HG03045 (cell line): ENCODE measurements at regions not wholly inside any gene's neighbourhood (a gene's known extent, or its start where the extent isn't known, plus 50 kb on each side); places are given as distances from the start of the nearest gene placed in this dataset.
"Not testable (repeated sequence)": the region's sequence is repeated elsewhere in the genome, so short reads cannot be mapped to it uniquely, and the experiment has no call there.

Experiments
- ATAC-seq: cut with Tn5 transposase; IDR thresholded peaks from one replicate; pipeline ENCODE4 v1.9.1; 2021; ENCODE audit warnings: mild to moderate bottlenecking, moderate library complexity; ENCODE audit not compliant: unreplicated experiment

DNA sequence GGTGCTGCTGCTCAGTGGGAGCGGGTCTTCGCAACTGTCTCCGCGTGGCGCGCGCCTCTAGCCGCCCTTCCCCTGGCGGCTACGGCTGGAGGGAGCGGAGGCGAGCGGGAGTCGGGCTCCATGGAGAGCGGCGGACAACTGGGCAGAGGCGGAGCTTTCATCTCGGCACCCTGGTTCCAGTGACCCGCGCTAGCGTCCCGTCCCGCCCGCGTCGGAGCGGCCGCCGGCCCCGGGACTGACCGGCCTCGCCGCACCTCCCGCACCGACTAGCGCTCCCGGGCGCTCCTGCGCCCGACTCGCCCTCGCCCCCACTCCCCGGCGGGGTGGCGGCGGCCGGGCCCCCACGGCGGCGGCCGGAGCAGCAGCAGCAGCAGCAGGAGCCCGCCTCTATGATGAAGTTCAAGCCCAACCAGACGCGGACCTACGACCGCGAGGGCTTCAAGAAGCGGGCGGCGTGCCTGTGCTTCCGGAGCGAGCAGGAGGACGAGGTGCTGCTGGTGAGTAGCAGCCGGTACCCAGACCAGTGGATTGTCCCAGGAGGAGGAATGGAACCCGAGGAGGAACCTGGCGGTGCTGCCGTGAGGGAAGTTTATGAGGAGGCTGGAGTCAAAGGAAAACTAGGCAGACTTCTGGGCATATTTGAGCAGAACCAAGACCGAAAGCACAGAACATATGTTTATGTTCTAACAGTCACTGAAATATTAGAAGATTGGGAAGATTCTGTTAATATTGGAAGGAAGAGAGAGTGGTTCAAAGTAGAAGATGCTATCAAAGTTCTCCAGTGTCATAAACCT lies 69.2 kb upstream of the NOTCH2NLA start:
- peak; percentile 55 for ATAC-seq

DNA sequence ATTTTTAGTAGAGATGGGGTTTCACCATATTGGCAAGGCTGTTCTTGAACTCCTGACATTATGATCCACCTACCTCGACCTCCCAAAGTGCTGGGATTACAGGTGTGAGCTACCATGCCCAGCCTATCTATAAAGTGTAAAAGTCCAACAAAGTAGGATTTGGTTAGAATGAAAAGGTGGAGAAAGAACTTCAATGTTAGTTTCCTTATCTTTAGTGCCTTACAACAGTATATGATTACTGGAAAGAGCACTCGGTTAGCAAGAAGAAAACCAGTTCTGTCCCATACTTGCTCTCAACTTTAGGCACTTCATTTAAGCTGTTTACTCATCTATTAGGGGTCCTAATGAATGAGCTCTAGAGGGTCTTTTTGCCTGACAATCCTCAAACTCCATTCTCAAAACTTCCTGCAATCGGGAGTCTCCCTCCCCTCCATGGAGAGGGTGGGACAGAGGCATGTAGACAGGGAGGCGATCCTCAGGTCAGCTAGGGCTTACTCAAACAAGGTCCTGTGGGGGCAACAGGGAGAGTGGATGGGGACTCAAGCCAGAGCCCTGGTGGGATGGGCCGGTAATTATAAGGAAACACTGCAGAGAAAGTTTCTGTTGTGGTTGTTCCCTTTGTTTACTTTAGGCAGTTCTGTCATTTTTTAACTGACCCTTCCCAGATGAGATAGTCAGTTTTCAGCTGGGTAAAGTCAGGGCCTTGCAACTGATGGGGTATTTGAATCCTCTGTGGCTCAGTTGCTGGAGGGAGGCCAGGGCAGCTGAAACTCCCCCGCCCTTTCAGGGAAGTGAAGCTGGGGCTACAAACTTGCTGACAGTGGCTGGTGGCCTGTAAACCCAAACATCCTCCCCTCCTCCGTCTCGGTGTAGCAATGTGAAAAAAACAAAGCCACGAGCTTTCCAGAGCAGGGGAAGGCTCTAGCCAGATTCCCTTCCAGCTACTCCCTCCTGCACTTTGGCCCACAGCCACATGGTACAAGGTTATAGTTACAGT lies 64.4 kb upstream of the NOTCH2NLA start:
- peak; percentile 44 for ATAC-seq

DNA sequence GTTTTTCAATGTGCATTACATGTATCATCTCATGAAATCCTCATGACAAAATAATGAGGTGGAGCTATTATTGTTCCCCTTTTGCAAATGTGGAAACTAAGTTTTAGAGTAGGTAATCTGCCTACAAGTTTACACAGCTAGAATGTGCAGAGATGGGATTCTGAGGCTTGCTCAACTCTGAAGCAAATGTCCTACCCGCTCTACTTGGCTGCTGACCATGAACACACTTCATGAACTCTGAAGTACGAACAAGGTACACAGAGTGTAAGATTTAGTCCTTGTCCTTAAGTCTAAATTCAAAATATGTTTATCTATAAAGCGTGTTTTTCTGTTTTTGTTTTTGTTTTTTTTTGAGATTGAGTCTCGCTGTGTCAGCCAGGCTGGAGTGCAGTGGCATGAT lies 63.6 kb upstream of the NOTCH2NLA start:
- ATAC-seq = not testable (repeated sequence)

DNA sequence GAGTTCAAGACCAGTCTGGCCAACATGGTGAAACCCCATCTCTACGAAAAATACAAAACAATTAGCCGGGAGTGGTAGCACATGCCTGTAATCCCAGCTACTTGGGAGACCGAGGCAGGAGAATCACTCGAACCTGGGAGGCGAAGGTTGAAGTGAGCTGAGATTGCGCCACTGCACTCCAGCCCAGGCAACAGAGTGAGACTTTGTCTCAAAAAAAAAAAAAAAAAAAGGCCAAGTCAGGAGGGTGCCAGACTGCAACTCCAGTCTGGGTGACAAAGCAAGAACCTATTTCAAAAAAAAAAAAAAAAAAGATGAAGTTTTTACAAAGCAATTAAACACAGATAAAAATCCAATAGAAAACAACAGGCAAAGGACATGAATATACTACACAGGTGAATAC lies 59.1 kb upstream of the NOTCH2NLA start:
- ATAC-seq = not testable (repeated sequence)

DNA sequence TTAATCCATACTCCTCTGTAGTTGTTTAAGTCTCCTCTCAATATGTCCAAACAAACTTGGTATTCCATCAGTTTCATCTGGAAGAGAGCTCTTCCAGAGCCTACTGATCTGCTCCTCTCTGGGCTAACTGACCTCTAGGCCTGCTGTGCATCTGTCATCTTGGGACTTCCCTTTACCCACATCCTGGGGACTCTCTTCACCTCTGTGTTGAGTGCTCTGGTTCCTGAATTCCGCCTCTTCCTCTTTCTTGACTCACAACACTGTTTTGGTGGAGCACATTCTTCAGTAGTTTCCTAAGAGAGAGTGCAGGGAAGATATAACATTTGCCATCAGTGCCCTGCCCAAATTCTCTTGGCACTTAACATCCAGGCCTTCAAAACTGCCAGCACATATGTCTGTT lies 55.9 kb upstream of the NOTCH2NLA start:
- ATAC-seq = not testable (repeated sequence)

DNA sequence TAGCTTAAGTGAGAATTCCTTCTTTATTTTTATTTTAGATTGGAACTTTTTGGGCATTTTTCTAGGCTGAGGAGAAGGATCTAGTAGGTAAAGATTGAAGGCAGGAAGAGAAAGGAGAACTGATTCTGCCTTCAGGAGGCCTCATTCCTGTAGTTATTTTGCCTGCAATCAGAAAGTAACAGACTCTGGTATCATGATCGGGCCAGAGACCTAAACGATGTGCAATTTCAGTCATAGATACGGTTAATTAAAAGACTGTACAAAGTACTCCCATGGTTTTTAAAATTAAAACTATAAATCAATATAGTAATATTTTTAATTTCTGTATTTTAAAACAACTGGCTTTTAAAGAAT lies 54.7 kb upstream of the NOTCH2NLA start:
- ATAC-seq = peak; percentile 51

DNA sequence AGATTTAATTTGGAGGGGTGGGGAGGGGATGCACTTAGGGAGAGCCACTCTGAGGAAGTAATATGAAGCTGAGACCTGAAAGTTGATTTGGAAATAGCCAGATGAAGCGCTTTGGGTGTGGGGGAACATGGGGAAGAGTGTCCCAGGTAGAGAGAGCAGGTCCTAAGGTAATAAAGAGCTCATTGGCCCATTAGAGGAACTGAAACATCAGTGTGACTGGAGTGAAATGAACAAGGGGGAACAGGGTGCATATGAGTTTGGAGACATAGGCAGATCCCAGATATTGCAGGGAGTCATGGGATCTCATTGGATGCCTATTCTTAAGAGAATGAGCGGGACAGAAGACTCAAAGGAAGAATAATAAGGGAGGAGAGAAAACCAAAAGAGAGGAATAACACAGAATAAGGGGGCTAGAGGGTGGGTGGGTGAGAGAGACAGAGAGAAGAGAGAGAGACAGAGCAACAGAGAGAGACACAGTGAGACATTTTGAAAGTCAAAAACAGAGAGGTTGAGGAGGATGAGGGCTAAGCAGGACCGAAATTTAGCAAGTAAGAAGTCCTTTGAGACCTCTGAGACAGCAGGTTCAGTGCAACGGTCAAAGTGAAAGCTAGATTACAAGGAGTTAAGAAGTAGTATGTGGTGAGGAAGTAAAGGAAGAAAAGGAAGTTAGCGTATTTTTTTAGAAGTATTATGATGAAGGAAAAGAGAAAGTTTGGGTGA lies 54.1 kb upstream of the NOTCH2NLA start:
- peak; percentile 72 for ATAC-seq

DNA sequence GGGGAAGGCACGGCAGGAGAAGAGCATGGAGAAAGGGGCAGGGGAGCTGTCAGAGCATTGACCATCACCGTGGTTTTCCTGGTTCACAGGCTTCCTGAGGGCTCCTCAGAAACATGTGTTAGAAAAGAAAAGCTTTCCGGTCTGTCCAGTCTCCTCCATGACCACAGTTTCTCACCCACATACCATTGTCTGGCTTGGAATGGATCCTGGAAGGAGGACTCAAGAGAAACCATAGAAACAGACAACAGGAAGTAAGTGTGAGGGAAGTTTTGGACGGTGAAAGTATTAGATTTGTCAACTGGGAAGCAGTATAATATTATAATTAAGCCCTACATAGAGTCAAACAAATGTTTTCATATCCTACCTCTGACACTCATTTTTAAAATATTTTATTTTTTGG lies 52.7 kb upstream of the NOTCH2NLA start:
- ATAC-seq = not testable (repeated sequence)

DNA sequence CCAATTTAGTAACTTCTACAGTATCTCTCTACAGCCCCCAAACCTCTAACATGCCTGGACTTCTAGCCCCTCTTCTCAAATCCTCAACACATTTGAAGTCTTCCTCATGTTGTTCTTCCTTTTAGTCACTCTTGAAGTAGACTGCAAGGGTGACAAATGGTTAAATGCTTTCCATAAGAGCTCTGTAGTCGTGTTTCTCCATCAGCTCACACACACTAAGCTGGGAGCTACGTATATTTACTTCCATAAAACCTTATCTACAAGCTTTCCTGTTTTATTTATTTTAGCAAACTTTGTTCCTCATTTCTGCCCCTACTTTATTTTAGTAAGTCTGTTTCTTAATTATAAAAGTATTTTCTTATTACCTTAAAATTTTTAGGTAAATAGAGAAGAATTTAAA lies 49.9 kb upstream of the NOTCH2NLA start:
- not testable (repeated sequence) for ATAC-seq
